ENCODE measurements at regions not wholly inside any gene's neighbourhood (a gene's known extent, or its start where the extent isn't known, plus 50 kb on each side); places are given as distances from the start of the nearest gene placed in this dataset.

- TF ChIP-seq POLR2AphosphoS5 (IDR thresholded peaks at IDR 0.05; ENCODE audit: low read depth, low read length) (no peak), TAF1 (IDR thresholded peaks at IDR 0.05; ENCODE audit: borderline replicate concordance, low read depth, low read length) (no peak)
Measured at GRCh38 chr21:16353764-16354163, 624.0 kb downstream of the USP25 start.

Measured in GM12892 (cell line).